Skeletal muscle cell (primary cell): ENCODE measurements at regions not wholly inside any gene's neighbourhood (a gene's known extent, or its start where the extent isn't known, plus 50 kb on each side); places are given as distances from the start of the nearest gene placed in this dataset.
"Not testable (repeated sequence)": the region's sequence is repeated elsewhere in the genome, so short reads cannot be mapped to it uniquely, and the experiment has no call there.

Experiments used
- DNase-seq: peaks from one replicate; pipeline ENCODE4 v3.0.0-alpha.2; 2010; ENCODE audit warnings: low read depth
- H3K4me3 ChIP-seq: 2 replicates; pipeline ENCODE4 v1.5.1; 2011; ENCODE audit warnings: low read depth, mild to moderate bottlenecking, control low read depth, low read length, moderate library complexity

DNA sequence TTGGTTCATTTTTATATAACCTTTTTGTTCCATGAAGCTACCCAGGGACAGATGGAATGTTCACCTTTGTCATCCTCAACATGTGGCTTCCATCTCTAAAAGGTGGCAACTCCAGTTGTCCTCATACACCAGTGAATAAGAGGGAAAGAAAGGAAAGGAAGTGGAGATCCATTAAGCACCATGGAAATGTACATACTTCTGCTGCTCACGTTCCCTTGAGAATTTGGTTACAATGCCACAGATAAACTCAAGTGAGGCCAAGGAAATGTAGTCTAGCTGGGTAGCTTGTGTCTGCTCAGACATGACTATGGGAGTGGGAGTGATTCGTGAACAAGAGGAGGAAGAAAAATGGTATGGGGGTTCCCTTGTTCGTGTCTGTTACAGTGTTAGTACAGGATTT is 237.1 kb upstream of the FAM3C start:
- no peak for DNase-seq

DNA sequence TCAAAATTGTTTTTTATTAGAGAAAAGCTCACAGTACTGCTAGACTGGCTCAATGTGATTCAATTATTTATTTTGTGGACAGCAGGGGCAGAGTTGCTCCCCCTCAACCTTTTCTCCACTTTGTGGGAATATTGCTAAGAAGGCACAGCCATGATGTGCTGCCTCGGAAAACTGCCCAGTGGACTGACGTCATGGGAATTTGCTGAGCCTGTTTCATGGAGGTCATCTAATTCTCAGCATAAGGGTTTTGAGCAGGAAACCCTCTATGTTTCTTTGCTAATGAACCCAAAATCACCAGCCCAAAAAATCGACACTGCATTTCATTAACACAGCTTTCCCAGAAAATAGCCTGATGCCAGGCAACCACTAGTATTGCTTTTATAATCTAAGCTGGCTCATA is 228.8 kb upstream of the FAM3C start:
- DNase-seq = no peak
- H3K4me3 ChIP-seq = no peak overlapping the region

More for the DNA sequence above, 237.1 kb upstream of the FAM3C start:
- H3K4me3 ChIP-seq = no peak overlapping the region

GRCh38 chr7:121623130-121623872 is 227.2 kb upstream of the FAM3C start:
- no peak overlapping the region for H3K4me3 ChIP-seq
- DNase-seq = no peak

DNA sequence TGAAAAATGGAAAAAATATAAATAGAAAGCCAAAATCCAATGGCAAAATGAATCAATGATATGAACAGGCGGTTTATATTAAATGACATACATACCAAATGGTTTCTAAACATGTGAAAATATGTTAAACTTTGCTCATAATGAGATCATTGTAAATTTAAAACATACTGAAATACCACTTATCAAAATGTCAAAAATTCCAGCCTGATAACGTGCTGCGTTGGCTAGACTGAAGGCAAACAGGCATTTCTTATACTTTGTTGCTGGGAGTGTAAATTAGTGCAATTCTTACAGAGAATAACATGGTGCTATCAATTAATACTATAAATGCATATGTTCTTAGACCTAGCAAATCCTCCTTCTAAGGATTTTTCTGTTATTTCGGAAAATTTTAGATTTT is 225.8 kb upstream of the FAM3C start:
- DNase-seq = no peak
- H3K4me3 ChIP-seq = no peak overlapping the region

DNA sequence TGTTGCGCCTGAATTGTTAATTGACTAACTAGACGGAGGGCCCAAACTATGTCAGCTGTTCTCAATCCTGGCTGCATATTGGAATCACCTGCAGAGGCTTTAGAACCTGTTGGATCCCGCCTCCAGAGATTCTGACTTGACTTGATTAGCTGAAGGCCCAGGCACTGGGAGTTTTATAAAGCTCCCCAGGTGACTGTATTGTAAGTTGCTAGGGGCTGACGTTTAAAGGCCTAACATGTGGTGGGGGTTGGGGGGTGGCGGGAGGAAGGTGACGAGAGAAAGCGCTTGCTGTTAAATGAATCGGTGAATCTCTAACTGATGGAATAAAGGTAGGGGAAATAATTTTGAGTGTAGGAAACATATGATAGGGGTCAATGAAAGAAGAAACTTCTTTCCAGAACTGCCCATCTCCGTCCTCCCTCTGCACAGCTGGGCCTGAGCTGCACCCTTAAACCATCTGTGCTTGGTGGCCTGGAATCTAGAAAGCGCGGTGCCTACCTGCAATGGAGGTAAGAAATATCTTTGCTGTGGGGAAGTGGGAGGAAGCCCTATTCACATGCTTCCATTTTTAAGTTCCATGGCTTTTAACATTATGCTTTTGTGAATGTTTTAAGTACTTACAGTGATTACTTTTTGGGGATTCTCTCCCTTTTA is 225.0 kb upstream of the FAM3C start:
- no peak for DNase-seq
- no peak overlapping the region for H3K4me3 ChIP-seq

- no peak for DNase-seq
- no peak overlapping the region for H3K4me3 ChIP-seq
Observed at GRCh38 chr7:121620206-121620605, 224.1 kb upstream of the FAM3C start.

DNA sequence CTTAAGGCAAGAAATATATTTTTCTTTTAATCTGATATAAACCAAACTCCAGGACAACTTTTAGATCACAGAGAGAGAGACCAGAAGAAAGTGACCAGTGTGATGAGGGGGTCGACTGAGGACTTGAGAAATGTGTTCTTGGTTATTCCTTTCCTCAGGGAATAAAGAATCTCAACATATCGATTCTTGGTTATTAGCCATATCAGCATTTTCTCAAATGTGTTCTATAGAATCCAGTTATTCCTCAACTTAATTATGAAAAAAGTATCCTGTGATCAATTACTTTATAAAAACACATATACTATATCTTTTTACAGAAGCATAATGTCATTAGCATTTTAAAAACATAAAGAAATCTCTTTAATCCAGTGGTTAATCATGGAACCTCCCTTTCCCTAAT is 222.1 kb upstream of the FAM3C start:
- DNase-seq = no peak
- H3K4me3 ChIP-seq = no peak overlapping the region

DNA sequence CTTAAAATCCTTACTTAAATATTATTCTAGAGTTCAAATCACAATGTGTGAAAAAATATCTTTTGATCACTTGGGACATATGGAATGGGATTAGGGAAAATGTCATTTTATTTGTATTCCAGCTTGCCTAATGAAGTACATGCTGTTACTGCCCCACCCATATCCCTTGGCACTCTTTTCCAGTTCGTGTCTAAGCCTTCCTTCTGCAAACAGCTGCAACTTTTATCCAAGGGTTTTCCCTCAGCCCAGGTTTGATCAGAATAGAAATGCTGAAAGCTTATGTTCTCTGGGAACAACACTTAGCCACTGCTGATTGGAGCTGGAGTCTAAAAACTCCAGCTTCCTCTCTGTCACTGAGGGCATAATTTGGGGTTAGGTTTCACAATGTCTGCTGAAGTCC is 214.1 kb upstream of the FAM3C start:
- no peak for DNase-seq
- no peak overlapping the region for H3K4me3 ChIP-seq

- no peak for DNase-seq
- H3K4me3 ChIP-seq = no peak overlapping the region
Observed at GRCh38 chr7:121609208-121609607, 213.1 kb upstream of the FAM3C start.

- H3K4me3 ChIP-seq = no peak overlapping the region
- DNase-seq = no peak
Observed at GRCh38 chr7:121608785-121609184, 212.7 kb upstream of the FAM3C start.

GRCh38 chr7:121608183-121608582 is 212.1 kb upstream of the FAM3C start:
- DNase-seq, H3K4me3 ChIP-seq: not testable (repeated sequence)

GRCh38 chr7:121605317-121605680 is 209.2 kb upstream of the FAM3C start:
- no peak for DNase-seq
- no peak overlapping the region for H3K4me3 ChIP-seq

GRCh38 chr7:121604627-121605316 is 208.7 kb upstream of the FAM3C start:
- peak; percentile 59 for DNase-seq
- no peak overlapping the region for H3K4me3 ChIP-seq

DNA sequence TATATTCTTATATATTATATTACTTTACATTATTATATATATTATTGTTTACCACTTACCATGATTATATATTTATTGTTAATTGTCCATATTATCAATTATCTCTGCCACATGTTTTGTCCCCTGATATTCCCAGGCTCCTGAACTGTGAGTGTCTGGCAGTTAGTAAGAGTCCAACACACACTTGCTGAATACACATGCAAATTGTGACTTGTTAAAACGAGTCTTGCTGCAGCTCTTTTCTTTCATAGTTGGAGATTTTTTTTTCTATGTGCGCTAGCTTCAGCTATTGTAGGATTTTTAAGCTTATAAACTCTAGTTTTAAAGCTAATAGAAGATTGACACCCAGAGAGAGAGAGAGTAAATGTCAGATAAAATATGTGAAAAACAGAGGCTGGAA is 207.8 kb upstream of the FAM3C start:
- no peak overlapping the region for H3K4me3 ChIP-seq
- no peak for DNase-seq

GRCh38 chr7:121599887-121600286 is 203.8 kb upstream of the FAM3C start:
- DNase-seq = no peak
- no peak overlapping the region for H3K4me3 ChIP-seq

DNA sequence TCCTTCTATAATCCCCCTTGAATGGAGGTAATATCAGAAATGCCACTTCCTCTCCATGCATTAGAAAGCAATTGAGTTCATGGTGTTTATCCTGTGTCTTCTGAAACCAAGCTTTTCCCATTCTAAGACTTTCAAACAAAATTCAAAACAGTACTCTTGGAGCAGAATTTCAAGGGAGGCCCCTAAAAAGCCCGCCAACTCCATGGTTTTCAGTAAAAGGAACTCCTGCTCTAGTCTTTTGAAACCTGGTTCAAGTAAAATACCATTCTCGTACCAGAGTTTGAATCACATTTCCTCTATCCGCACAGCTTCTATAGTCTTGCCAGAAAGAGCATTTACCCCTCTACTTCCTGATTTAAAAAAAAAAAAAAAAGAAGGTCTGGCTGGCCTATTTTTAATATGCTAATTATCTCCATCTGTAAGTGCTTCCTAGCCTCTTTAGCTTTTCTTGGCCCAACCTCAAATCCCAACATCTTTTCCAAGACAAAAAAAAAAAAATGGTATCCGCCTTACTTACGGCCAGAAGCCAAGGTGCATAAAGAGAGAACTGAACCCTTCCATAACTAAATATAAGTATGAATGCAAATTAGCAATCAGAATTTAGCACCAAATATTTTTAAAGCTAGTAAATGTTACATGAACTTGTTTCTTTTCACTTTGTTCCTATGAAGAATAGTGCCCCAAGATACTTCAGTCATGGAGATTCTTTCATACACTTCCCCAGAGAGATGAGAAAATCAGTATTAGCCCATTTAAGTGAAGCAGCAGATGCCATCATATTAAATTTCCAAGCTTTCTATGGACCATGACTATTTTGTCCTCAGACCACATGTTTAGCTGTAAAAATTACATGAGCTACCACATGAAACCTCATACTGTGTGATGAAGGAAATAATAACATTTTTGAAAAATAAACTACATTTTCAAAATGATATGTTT is 199.9 kb upstream of the FAM3C start:
- DNase-seq = no peak
- no peak overlapping the region for H3K4me3 ChIP-seq

- no peak overlapping the region for H3K4me3 ChIP-seq
Observed at GRCh38 chr7:121591926-121592325, 195.8 kb upstream of the FAM3C start.

GRCh38 chr7:121587435-121587834 is 191.3 kb upstream of the FAM3C start:
- H3K4me3 ChIP-seq = no peak overlapping the region
- DNase-seq = no peak

More at GRCh38 chr7:121591926-121592325, 195.8 kb upstream of the FAM3C start:
- no peak for DNase-seq

DNA sequence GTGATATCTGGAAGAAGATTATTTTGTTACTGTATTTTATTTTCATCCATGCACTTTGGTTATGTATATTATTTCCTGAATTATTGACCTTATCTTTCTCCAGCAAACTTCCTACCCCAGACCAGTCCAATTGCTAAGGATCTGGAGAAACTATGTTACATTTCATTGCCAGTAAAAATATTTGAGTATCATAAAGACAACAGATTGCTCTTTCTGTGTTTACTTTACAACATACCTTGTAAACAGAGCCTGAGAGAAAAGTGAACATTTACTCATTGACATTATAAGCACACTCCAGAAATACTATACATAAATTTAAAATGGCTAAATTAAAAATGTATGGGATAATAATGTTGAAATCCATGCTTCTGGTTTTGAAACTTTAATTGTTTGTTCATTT is 186.2 kb upstream of the FAM3C start:
- no peak overlapping the region for H3K4me3 ChIP-seq
- DNase-seq = no peak

GRCh38 chr7:121579639-121580038 is 183.5 kb upstream of the FAM3C start:
- no peak for DNase-seq

More at GRCh38 chr7:121579639-121580038, 183.5 kb upstream of the FAM3C start:
- H3K4me3 ChIP-seq = no peak overlapping the region
